ENCODE measurements at regions not wholly inside any gene's neighbourhood (a gene's known extent, or its start where the extent isn't known, plus 50 kb on each side); places are given as distances from the start of the nearest gene placed in this dataset.

- no peak for DNase-seq
Observed at GRCh38 chr4:123853651-123854050, 457.1 kb downstream of the SPRY1 start.

- DNase-seq = no peak
Observed at GRCh38 chr4:123856689-123857545, 460.3 kb downstream of the SPRY1 start.

GRCh38 chr4:123858465-123858864 lies 461.9 kb downstream of the SPRY1 start:
- no peak for DNase-seq

GRCh38 chr4:123862812-123863211 lies 466.2 kb downstream of the SPRY1 start:
- DNase-seq = no peak

- DNase-seq = no peak
Observed at GRCh38 chr4:123866796-123867195, 470.2 kb downstream of the SPRY1 start.

GRCh38 chr4:123867910-123868587 lies 471.5 kb downstream of the SPRY1 start:
- DNase-seq = no peak

GRCh38 chr4:123869286-123870215 lies 473.0 kb downstream of the SPRY1 start:
- no peak for DNase-seq

- DNase-seq = no peak
Observed at GRCh38 chr4:123870216-123870876, 473.8 kb downstream of the SPRY1 start.

GRCh38 chr4:123871341-123871740 lies 474.7 kb downstream of the SPRY1 start:
- no peak for DNase-seq

- DNase-seq = no peak
Observed at GRCh38 chr4:123874063-123874462, 477.5 kb downstream of the SPRY1 start.

GRCh38 chr4:123876143-123876542 lies 479.5 kb downstream of the SPRY1 start:
- no peak for DNase-seq

- DNase-seq = no peak
Observed at GRCh38 chr4:123876671-123877101, 480.1 kb downstream of the SPRY1 start.

GRCh38 chr4:123877551-123877950 lies 481.0 kb downstream of the SPRY1 start:
- no peak for DNase-seq

- no peak for DNase-seq
Observed at GRCh38 chr4:123878976-123879375, 482.4 kb downstream of the SPRY1 start.

- DNase-seq = no peak
Observed at GRCh38 chr4:123880631-123881030, 484.0 kb downstream of the SPRY1 start.

- no peak for DNase-seq
Observed at GRCh38 chr4:123884922-123885321, 488.3 kb downstream of the SPRY1 start.

GRCh38 chr4:123889507-123889906 lies 492.9 kb downstream of the SPRY1 start:
- DNase-seq = no peak

- DNase-seq = no peak
Observed at GRCh38 chr4:123890889-123891288, 494.3 kb downstream of the SPRY1 start.

- DNase-seq = no peak
Observed at GRCh38 chr4:123891881-123892280, 495.3 kb downstream of the SPRY1 start.

GRCh38 chr4:123892368-123892976 lies 495.9 kb downstream of the SPRY1 start:
- DNase-seq = no peak

GRCh38 chr4:123893011-123893981 lies 496.7 kb downstream of the SPRY1 start:
- no peak for DNase-seq
